HT1080 (cell line): ENCODE measurements at regions not wholly inside any gene's neighbourhood (a gene's known extent, or its start where the extent isn't known, plus 50 kb on each side); places are given as distances from the start of the nearest gene placed in this dataset.

Experiments used
- DNase-seq: peaks from one replicate; pipeline ENCODE4 v3.0.0-alpha.2; 2015; ENCODE audit warnings: low read depth

- no peak for DNase-seq
Observed at GRCh38 chr12:95411466-95411865, 62.5 kb upstream of the METAP2 start.

- peak; percentile 63 for DNase-seq
Observed at GRCh38 chr12:95412482-95413311, 61.3 kb upstream of the METAP2 start.

- DNase-seq: no peak
Observed at GRCh38 chr12:95413576-95413975, 60.4 kb upstream of the METAP2 start.

GRCh38 chr12:95415451-95415850 lies 58.5 kb upstream of the METAP2 start:
- DNase-seq: no peak

GRCh38 chr12:95416111-95416636 lies 57.8 kb upstream of the METAP2 start:
- DNase-seq: no peak

- DNase-seq: no peak
Observed at GRCh38 chr12:95417372-95417771, 56.6 kb upstream of the METAP2 start.

- no peak for DNase-seq
Observed at GRCh38 chr12:95418142-95418541, 55.8 kb upstream of the METAP2 start.
